ENCODE measurements at regions not wholly inside any gene's neighbourhood (a gene's known extent, or its start where the extent isn't known, plus 50 kb on each side); places are given as distances from the start of the nearest gene placed in this dataset.

- H3K9ac ChIP-seq (ENCODE audit: low read length): no peak overlapping the region
- no peaks in the 10 kb centered on the region for H3K36me3 ChIP-seq (ENCODE audit: insufficient read depth, low read length)
- H3K27me3 Mint-ChIP-seq (ENCODE audit: low read depth, unreplicated experiment): no peaks in the 10 kb centered on the region
- no peak overlapping the region for H3K4me2 ChIP-seq (ENCODE audit: low read length)
- no peaks in the 10 kb centered on the region for H3K4me1 ChIP-seq (ENCODE audit: insufficient read depth, low read length)
- no peak overlapping the region for H3K4me3 ChIP-seq (ENCODE audit: insufficient read depth, low read depth, low read length)
- no peaks in the 10 kb centered on the region for H3K79me2 ChIP-seq (ENCODE audit: insufficient read depth, low read length)
- DNase-seq (ENCODE audit: low read depth) (no peak), FAIRE-seq (no peak)
- no peaks in the 10 kb centered on the region for H4K20me1 ChIP-seq (ENCODE audit: insufficient read depth, low read length)
- no peak overlapping the region for H3K27ac ChIP-seq (ENCODE audit: low read depth, low read length)
- TF ChIP-seq EZH2 (IDR thresholded peaks at IDR 0.05; ENCODE audit: insufficient read depth, low read length) (no peak), CTCF (IDR thresholded peaks at IDR 0.05; ENCODE audit: insufficient read depth, low read depth, low read length) (no peak)
- no peak overlapping the region for H3K27ac Mint-ChIP-seq (ENCODE audit: unreplicated experiment)
- no peak overlapping the region for H3K4me3 Mint-ChIP-seq (ENCODE audit: unreplicated experiment)
- H3K9me3 ChIP-seq (ENCODE audit: insufficient read depth, low read depth, low read length): no peaks in the 10 kb centered on the region
- peaks cover 3% of the 10 kb centered on the region for H3K27me3 ChIP-seq (ENCODE audit: insufficient read depth, low read length)
- no peaks in the 10 kb centered on the region for H3K9me3 Mint-ChIP-seq (ENCODE audit: unreplicated experiment)
- H2AFZ ChIP-seq (ENCODE audit: low read depth, low read length): no peak overlapping the region
- no peaks in the 10 kb centered on the region for H3K36me3 Mint-ChIP-seq (ENCODE audit: low read depth, unreplicated experiment)
- H3K4me1 Mint-ChIP-seq (ENCODE audit: low read depth, unreplicated experiment): no peaks in the 10 kb centered on the region
Observed at GRCh38 chr4:85151786-85152185, 185.3 kb upstream of the WDFY3 start.

- Mint-ChIP-seq H3K36me3 (ENCODE audit: low read depth, unreplicated experiment) (no peaks in the 10 kb centered on the region), H3K27ac (ENCODE audit: unreplicated experiment) (no peak overlapping the region), H3K4me3 (ENCODE audit: unreplicated experiment) (no peak overlapping the region), H3K4me1 (ENCODE audit: low read depth, unreplicated experiment) (no peaks in the 10 kb centered on the region), H3K9me3 (ENCODE audit: unreplicated experiment) (no peaks in the 10 kb centered on the region), H3K27me3 (ENCODE audit: low read depth, unreplicated experiment) (no peaks in the 10 kb centered on the region)
- no peak overlapping the region for H3K4me2 ChIP-seq (ENCODE audit: low read length)
- H3K79me2 ChIP-seq (ENCODE audit: insufficient read depth, low read length): no peaks in the 10 kb centered on the region
- H3K9ac ChIP-seq (ENCODE audit: low read length): no peak overlapping the region
- TF ChIP-seq EZH2 (IDR thresholded peaks at IDR 0.05; ENCODE audit: insufficient read depth, low read length) (no peak), CTCF (IDR thresholded peaks at IDR 0.05; ENCODE audit: insufficient read depth, low read depth, low read length) (no peak)
- no peaks in the 10 kb centered on the region for H3K36me3 ChIP-seq (ENCODE audit: insufficient read depth, low read length)
- no peak for DNase-seq (ENCODE audit: low read depth)
- peaks cover 3% of the 10 kb centered on the region for H3K27me3 ChIP-seq (ENCODE audit: insufficient read depth, low read length)
- H3K9me3 ChIP-seq (ENCODE audit: insufficient read depth, low read depth, low read length): no peaks in the 10 kb centered on the region
- H2AFZ ChIP-seq (ENCODE audit: low read depth, low read length): no peak overlapping the region
- no peaks in the 10 kb centered on the region for H4K20me1 ChIP-seq (ENCODE audit: insufficient read depth, low read length)
- H3K4me1 ChIP-seq (ENCODE audit: insufficient read depth, low read length): no peaks in the 10 kb centered on the region
- FAIRE-seq: no peak
- H3K4me3 ChIP-seq (ENCODE audit: insufficient read depth, low read depth, low read length): no peak overlapping the region
- no peak overlapping the region for H3K27ac ChIP-seq (ENCODE audit: low read depth, low read length)
Observed at GRCh38 chr4:85152480-85152879, 186.0 kb upstream of the WDFY3 start.

- no peak for FAIRE-seq
- Histone ChIP-seq H3K36me3 (ENCODE audit: insufficient read depth, low read length) (no peaks in the 10 kb centered on the region), H3K27ac (ENCODE audit: low read depth, low read length) (no peak overlapping the region), H3K9me3 (ENCODE audit: insufficient read depth, low read depth, low read length) (no peaks in the 10 kb centered on the region), H2AFZ (ENCODE audit: low read depth, low read length) (no peak overlapping the region), H3K4me3 (ENCODE audit: insufficient read depth, low read depth, low read length) (no peak overlapping the region), H3K4me2 (ENCODE audit: low read length) (no peak overlapping the region), H3K9ac (ENCODE audit: low read length) (no peak overlapping the region), H4K20me1 (ENCODE audit: insufficient read depth, low read length) (no peaks in the 10 kb centered on the region), H3K4me1 (ENCODE audit: insufficient read depth, low read length) (no peaks in the 10 kb centered on the region), H3K27me3 (ENCODE audit: insufficient read depth, low read length) (peaks cover 3% of the 10 kb centered on the region), H3K79me2 (ENCODE audit: insufficient read depth, low read length) (no peaks in the 10 kb centered on the region)
- TF ChIP-seq CTCF (IDR thresholded peaks at IDR 0.05; ENCODE audit: insufficient read depth, low read depth, low read length) (no peak), EZH2 (IDR thresholded peaks at IDR 0.05; ENCODE audit: insufficient read depth, low read length) (no peak)
- Mint-ChIP-seq H3K4me3 (ENCODE audit: unreplicated experiment) (no peak overlapping the region), H3K9me3 (ENCODE audit: unreplicated experiment) (no peaks in the 10 kb centered on the region), H3K4me1 (ENCODE audit: low read depth, unreplicated experiment) (no peaks in the 10 kb centered on the region), H3K27me3 (ENCODE audit: low read depth, unreplicated experiment) (no peaks in the 10 kb centered on the region), H3K36me3 (ENCODE audit: low read depth, unreplicated experiment) (no peaks in the 10 kb centered on the region), H3K27ac (ENCODE audit: unreplicated experiment) (no peak overlapping the region)
- no peak for DNase-seq (ENCODE audit: low read depth)
Observed at GRCh38 chr4:85153221-85153620, 186.7 kb upstream of the WDFY3 start.
